ENCODE measurements at regions not wholly inside any gene's neighbourhood (a gene's known extent, or its start where the extent isn't known, plus 50 kb on each side); places are given as distances from the start of the nearest gene placed in this dataset.

DNA sequence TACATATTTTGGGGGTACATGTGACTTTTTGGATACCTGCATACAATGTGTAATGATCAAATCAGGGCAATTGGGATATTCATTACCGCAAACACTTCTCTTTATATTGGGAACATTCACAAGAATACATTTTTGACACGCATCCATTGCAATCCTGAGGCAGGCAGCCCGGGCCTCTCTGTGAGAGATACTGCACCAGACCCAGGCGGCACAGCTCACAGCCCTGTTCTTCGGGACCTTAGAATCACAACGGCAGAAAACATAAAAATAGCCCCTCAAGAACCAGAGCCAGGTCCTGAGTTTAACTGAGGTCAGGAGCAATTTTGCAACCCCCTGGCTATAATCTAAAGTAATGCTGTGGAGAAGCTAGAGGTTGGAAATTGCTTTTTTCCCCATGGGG, 90.8 kb upstream of the PGBD5 start:
- TF ChIP-seq, protein P1, sequence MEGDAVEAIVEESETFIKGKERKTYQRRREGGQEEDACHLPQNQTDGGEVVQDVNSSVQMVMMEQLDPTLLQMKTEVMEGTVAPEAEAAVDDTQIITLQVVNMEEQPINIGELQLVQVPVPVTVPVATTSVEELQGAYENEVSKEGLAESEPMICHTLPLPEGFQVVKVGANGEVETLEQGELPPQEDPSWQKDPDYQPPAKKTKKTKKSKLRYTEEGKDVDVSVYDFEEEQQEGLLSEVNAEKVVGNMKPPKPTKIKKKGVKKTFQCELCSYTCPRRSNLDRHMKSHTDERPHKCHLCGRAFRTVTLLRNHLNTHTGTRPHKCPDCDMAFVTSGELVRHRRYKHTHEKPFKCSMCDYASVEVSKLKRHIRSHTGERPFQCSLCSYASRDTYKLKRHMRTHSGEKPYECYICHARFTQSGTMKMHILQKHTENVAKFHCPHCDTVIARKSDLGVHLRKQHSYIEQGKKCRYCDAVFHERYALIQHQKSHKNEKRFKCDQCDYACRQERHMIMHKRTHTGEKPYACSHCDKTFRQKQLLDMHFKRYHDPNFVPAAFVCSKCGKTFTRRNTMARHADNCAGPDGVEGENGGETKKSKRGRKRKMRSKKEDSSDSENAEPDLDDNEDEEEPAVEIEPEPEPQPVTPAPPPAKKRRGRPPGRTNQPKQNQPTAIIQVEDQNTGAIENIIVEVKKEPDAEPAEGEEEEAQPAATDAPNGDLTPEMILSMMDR (IDR thresholded peaks at IDR 0.05; ENCODE audit: poor library complexity, severe bottlenecking) = no peak
- TF ChIP-seq POLR2AphosphoS5 (IDR thresholded peaks at IDR 0.05) (no peak), EP300 (conservative IDR thresholded peaks at IDR 0.05; ENCODE audit: poor library complexity, severe bottlenecking) (no peak), EZH2 (IDR thresholded peaks at IDR 0.05; ENCODE audit: borderline replicate concordance, insufficient read depth, low read length, poor library complexity, severe bottlenecking) (no peak), RAD21 (conservative IDR thresholded peaks at IDR 0.05) (no peak), MXI1 (conservative IDR thresholded peaks at IDR 0.05; ENCODE audit: poor library complexity, severe bottlenecking) (no peak)
- TF ChIP-seq, protein P2, sequence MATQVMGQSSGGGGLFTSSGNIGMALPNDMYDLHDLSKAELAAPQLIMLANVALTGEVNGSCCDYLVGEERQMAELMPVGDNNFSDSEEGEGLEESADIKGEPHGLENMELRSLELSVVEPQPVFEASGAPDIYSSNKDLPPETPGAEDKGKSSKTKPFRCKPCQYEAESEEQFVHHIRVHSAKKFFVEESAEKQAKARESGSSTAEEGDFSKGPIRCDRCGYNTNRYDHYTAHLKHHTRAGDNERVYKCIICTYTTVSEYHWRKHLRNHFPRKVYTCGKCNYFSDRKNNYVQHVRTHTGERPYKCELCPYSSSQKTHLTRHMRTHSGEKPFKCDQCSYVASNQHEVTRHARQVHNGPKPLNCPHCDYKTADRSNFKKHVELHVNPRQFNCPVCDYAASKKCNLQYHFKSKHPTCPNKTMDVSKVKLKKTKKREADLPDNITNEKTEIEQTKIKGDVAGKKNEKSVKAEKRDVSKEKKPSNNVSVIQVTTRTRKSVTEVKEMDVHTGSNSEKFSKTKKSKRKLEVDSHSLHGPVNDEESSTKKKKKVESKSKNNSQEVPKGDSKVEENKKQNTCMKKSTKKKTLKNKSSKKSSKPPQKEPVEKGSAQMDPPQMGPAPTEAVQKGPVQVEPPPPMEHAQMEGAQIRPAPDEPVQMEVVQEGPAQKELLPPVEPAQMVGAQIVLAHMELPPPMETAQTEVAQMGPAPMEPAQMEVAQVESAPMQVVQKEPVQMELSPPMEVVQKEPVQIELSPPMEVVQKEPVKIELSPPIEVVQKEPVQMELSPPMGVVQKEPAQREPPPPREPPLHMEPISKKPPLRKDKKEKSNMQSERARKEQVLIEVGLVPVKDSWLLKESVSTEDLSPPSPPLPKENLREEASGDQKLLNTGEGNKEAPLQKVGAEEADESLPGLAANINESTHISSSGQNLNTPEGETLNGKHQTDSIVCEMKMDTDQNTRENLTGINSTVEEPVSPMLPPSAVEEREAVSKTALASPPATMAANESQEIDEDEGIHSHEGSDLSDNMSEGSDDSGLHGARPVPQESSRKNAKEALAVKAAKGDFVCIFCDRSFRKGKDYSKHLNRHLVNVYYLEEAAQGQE (IDR thresholded peaks at IDR 0.05; ENCODE audit: borderline replicate concordance) = no peak
